Skin epidermis (tissue), 12 donors: ENCODE measurements at regions not wholly inside any gene's neighbourhood (a gene's known extent, or its start where the extent isn't known, plus 50 kb on each side); places are given as distances from the start of the nearest gene placed in this dataset.

Experiments
- H3K27ac ChIP-seq, 21 experiments: fragments of 200-600 bp; sonication (generic) in 11 of 21; one replicate each; pipeline ENCODE4 v1.5.0; 2020; ENCODE audit warnings: mild to moderate bottlenecking in 3 of 21, inconsistent platforms in 2 of 21, moderate library complexity in 2 of 21
- H3K4me3 ChIP-seq, 7 experiments: fragments of 200-600 bp; sonication (generic) in 2 of 7; one replicate each; pipeline ENCODE4 v1.5.0; 2020; ENCODE audit warnings: inconsistent platforms in 2 of 7, mild to moderate bottlenecking in 2 of 7, moderate library complexity in 1 of 7

DNA sequence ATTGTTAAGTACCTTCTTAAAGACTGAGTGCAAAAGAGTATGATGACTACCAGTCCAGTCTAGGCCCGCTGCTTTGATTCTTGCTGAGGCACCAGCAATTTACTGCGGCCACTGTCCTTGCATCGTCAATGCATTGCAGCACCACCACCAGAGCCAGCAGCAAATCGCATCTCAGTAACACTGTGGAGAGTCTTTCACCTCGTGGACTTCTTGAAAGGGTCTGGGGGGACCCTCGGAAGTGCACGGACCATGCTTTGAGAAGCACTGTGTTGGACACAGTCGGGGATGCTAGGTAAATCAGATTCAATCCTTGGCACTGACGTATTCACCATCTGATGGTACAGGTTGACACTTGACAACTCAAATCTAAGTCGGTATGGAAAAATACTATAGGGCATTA lies 493.6 kb downstream of the RPS24 start:
- Histone ChIP-seq H3K4me3 (no peak overlapping the region), H3K27ac (no peak overlapping the region)

DNA sequence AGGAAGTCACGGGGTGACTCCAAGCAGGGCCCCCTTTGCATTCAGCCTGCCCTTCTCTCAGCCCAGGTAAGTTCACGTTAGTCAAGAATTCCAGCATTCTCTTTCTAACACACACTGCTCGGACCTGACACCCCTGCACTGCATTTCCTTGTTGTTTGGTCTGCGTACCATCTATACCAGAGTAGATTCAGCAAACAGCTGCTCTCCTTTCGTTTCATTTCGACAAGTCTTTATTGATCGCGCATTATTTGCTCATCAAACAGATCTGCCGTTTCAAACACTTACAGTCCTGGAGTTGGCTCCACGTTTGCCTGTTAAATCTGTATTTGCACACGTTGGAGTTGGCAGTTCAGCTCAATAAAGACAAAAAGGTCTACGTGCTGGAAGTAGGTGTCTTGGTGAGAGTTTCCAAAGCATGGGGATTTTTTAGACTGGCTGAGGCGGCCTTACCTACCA lies 495.1 kb downstream of the RPS24 start:
- Histone ChIP-seq H3K27ac (peak overlapping the region in 1 of 21 experiments; percentile 30), H3K4me3 (no peak overlapping the region)

DNA sequence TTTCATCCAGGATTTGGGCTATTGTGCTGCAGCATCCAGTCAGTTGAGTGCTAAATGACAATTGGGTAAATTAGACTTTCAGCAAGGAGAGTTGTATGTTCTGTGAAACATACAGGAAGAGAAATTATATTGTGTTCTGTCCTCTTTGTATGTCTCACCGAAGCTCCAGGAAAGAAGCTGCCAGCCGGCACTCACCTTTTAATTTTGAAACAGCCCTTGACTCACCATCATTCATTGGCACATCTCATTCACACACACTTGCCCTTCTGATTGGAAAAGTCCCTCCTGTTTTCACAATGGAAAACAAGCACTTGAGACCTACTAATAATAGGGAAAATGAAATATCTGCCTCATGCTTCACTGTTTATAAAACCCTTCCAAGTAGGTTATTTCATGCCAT lies 495.6 kb downstream of the RPS24 start:
- no peak overlapping the region for H3K27ac ChIP-seq
- no peak overlapping the region for H3K4me3 ChIP-seq

DNA sequence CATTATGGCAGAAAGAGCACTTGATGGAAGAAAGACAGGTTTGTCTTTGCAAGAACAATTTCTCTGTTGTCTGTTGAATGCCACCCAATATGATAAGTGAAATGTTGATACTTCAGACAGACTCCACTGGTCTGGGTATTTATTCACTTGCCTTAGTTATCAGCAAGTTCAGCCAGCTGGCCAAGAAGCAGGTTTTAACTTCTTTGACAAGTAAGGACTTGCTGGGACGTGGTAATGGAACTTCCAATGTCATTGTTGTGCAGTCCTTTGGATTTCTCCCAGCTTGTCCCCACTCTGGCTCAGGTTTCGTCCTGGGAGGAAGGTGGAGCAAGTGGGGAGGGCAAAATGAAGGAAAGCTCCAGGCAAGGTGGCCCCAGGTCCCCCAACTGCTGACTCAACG lies 497.4 kb downstream of the RPS24 start:
- Histone ChIP-seq H3K4me3 (no peak overlapping the region), H3K27ac (peak overlapping the region in 1 of 21 experiments; percentile 52)

DNA sequence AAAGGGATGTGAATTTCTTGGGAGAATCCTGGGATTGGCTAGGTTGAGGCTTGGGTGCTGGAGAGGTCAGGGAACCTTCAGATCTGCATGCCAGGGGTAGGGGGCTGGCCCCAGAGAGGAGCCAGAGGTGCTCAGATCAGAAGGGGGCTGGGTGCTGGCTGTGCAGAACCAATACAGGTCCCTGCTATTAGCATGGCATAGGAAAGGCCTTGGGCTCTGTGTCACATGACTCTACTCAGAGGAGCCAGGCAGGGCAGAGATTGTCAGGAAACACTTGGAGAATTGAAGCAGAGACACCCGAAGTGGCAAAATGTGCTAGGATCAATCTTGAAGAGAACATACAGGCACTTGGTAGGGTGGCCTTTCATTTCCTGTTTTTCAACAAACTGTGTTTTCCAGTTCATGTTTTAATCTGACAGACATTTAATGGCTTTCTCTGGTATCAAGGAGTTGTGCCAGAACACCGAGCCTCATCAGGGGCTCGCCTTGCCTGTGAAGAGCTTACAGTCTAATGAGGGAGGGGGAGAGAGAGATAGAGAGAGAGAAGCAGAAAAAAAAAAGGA lies 498.9 kb downstream of the RPS24 start:
- Histone ChIP-seq H3K4me3 (no peak overlapping the region), H3K27ac (peak overlapping the region in 2 of 21 experiments; percentile 14)

DNA sequence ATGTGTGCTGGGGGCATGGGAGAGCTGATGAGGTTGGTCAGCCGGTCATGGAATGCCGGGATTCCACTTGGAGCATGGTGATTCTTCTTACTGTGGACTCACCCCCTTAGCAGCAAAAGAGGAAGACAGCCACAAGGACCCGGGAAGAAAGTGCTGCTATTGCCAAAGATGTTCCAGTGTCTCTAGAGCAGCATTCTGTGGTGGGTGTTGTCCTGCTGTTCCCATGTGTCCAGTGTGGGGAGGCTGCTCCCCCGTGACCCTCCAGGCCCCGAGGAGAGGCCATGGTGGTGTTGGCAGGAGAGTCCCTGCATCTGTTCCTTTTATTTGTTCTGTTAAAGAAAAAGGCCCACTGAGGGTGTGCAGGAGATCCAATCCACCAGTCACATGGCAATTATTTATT lies 499.4 kb downstream of the RPS24 start:
- no peak overlapping the region for H3K4me3 ChIP-seq
- peak overlapping the region in 2 of 21 experiments; percentile 14 for H3K27ac ChIP-seq

DNA sequence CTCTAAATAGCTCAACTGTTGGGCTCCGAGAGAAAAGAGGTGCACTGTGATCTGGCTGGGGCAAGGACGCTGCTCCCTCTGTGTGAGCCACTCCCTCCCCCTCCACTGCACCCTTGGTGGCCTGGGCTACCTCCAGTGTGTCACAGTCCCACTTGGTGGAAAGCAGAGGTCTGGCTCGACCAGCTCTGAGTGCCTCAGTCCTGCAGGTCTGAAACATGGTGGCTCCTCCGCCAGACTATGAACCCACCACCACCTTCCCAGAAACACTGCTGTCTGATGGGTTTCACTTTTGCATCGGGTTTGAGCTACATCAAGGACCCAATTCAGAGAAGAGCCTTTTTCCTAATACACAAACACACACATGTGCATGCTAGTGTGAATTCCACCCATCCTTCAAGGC lies 500.1 kb downstream of the RPS24 start:
- Histone ChIP-seq H3K27ac (no peak overlapping the region), H3K4me3 (no peak overlapping the region)

DNA sequence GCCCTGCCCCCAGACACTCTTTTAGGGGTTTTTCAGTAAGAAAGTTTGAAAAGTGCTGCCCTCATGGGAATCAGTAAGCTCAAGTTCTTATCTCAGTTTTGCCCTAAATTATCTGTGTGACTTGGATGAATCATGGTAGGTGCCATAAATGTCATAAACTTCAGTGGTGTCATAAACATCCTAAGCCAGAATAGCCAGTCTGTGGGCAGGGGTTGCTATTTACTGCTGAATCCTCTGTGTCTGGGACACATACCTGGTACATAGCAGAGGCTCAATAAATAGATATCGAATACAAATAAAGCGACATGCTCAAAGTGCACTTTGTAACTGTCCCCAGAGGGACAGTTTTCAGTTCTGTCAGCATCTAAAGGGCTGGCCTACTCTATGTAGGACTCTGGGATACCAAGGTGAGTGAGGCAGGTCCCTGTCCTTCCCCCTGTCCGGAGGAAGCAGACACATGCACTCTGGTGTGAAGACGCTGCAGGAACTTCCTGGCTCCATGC lies 502.1 kb downstream of the RPS24 start:
- no peak overlapping the region for H3K4me3 ChIP-seq
- H3K27ac ChIP-seq = no peak overlapping the region

DNA sequence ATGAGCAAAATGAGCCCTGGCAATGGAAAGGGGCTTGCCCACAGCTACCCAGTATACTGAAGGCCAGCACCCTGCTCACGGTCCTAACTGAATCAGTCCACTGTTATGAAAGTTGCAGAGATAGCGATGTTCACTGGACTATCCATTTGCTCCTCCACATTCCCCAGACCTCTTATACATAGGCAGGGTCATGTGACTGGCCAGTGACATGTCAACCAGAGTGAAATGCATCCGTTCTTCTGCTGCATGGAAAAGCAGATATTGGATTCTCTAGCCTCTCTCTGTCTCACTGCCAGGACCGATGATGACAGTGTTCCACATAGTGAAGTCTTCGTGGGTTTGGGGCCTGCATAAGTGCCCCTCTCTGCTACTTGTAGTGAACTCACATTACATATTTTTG lies 503.4 kb downstream of the RPS24 start:
- Histone ChIP-seq H3K4me3 (no peak overlapping the region), H3K27ac (no peak overlapping the region)

DNA sequence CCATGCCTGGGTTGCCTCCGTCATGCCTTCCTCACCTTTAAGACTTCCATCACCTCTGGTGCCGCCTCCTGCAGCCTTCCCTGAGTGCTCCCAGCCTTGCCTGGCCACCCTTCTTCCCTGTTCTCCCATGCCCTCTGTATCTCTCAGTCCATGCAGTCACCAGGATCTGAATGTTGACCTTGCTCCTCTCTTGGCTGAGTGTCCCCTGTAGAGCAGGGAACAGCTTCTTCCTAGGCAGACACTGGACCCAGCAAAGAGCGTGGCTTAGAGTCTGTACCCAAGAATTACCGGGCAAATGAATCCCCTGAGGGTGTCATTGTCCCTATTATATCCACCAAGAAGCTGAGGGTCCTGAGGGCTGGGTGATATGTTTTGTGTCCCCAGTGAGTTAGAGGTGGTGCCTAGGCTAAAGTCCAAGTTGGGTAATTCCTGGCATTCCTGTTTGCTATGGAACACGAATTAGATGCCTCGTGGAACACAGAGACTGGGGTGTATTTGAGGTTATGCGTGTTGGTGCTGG lies 505.6 kb downstream of the RPS24 start:
- no peak overlapping the region for H3K4me3 ChIP-seq
- no peak overlapping the region for H3K27ac ChIP-seq

DNA sequence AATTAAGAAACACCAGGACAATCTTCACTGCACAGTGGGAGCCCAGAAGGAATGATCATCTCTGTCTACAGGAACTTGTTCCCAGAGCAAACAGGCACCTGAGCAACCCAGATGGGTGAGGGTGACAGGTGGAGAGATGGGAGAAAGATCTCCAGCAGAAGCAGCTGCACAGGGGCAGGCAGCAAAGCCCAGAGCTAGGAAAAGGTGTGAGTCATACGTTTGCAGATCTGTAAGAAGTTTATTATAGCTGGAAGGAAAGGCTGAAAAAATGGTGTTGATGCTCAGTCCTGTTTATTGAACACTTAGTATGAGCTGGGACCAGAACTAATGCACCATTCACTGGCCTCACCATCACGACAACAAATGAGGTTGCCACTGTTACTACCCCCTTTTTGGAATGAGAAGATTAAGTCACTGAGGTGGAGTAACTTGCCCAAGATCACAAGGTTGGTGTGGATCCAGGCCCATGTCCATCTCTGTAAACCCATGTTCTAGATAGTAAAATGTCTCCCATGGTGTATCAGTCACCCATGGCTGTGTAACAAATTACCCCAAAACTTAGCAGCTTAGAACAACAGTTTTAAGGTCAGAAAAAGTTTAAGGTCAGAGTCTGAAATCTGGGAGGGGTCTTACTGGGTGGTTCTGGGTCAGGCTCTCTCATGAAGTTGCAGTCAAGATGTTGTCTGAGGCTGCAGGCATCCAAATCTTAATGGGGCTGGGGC lies 506.9 kb downstream of the RPS24 start:
- Histone ChIP-seq H3K27ac (peak overlapping the region in 2 of 21 experiments; percentile 13 to 88), H3K4me3 (no peak overlapping the region)

DNA sequence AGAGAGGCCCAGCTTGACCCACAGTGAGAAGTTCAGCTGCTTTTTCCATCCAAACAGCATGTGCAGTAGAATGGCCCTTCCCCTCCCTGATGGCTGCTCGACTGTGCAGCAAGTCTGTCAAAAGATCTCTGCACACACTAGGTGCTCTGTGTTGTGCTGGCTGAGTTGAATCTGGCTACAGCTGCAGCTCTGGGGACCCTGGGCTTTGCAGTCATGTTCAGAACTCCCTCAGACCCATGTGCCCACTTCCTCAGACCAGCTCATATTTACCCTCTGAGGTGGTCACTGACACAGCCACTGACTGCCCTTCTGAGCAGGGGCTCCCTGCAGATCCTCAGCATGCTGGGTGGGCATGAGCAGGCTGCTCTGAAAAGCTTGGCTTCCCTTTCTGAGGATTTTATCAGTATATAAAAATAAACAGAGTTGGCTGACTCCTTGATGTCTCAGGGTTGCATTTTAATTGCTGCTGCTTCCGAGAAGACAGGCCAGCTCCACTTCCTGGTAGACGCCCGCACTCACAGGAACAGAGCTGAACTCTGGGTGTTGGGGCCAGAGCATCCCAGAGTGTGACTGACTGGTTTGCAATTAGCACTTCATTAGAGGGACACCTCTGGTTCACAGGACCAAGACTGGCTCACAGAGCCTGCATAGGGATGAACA lies 507.9 kb downstream of the RPS24 start:
- Histone ChIP-seq H3K27ac (peak overlapping the region in 10 of 21 experiments; percentile 19 to 88 (median 78)), H3K4me3 (no peak overlapping the region)

DNA sequence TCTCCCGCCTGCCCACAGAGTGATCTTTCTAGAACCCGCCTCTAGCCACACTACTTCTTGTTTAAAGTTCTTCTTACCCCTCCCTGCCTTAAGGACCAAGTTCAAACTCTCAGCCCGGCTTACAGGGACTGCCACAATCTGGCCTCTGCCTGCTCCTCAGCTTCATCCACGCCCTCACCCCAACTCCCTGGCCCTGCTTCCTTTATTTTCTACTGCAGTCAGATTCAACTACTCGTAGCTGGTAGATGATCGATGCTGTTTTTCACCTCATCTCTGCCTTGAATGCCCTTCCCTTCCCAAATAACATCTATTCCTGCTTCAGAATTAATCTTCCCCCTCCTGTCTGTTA lies 508.5 kb downstream of the RPS24 start:
- H3K27ac ChIP-seq = peak overlapping the region in 16 of 21 experiments; percentile 19 to 88 (median 69)
- no peak overlapping the region for H3K4me3 ChIP-seq

DNA sequence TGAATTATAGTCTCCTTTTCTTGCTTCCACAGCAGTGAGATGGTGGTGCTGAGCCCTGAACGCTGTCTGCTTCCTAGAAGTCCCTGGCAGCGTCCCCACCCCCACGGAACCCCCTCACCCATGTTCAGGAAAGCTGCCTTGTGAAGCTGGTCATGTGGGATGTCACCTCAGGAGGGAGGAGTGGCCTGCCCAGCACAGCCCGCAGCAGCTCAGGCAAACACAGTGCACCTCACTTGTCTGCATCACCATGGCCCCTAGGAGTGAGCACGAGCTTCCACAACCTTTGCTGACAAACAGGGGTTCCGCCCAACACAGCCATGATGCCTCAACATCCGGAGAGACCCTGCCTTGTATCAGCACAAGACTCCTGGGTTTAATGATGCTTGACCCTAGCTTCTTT lies 508.9 kb downstream of the RPS24 start:
- Histone ChIP-seq H3K27ac (peak overlapping the region in 17 of 21 experiments; percentile 26 to 88 (median 72)), H3K4me3 (no peak overlapping the region)

DNA sequence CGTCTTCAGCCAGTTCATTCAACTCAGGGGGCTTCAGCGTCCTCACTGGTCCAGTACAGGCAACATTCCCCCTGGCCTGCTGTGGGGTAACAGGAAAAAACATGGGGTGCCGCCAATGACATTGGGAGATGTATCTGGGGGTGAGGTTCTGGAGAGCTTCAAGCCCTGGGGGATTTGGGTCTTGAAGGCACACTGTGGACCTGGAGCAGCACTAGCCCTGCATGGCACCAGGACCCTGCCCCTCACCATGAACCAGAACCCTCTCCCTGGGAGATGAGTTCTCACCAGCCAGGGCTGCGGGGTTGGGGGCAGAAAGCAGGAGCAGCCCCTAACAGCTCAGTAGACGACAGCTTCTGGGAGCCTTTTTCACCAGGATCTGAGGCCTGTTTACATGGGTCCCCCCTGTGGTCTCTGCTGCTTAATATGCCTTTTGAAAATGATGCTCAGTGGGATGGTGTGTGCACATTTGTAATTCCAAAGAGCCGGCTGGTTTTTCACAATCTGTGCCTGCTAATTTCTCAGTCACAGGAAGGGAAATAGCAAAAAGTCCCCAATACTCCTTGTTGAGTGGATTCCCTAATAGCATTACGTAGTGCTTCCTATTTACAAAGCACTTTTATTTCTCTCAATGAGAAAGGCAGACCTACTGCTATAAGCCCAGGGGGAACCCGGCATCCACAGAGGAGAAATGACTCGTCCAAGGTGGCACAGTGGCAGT lies 509.5 kb downstream of the RPS24 start:
- H3K27ac ChIP-seq = peak overlapping the region in 19 of 21 experiments; percentile 26 to 88 (median 68)
- H3K4me3 ChIP-seq = no peak overlapping the region

DNA sequence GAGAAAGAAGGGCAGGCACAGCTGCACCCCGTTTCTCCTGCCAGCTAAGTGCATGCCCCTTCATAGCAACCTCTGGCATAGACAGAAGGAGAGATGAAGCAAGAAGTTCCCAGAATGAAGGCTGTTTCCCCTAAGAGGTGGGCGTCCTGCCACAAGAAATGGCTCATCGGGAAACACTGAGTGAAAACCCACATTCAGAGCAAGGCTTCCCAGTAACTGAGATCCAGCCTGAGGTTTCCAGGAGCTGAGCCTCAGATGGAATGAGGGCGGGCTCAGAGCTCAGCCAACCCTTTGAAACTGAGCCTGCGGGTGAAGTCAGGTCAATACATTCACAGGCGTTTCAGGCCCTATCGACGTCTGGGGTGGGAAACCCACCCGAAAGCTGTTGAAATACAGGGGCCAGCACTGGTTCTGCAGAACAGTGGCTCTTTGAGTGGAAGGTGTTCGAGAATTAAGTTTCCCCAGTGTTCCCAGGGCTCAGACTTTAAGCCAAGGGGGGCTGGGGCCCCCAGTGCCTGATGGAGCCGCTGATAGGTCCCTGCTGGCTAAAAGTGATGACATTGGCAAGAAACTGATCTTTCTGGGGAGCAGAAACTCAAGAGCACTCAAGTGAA lies 510.2 kb downstream of the RPS24 start:
- H3K27ac ChIP-seq = peak overlapping the region in 19 of 21 experiments; percentile 3 to 88 (median 65)
- H3K4me3 ChIP-seq = no peak overlapping the region

DNA sequence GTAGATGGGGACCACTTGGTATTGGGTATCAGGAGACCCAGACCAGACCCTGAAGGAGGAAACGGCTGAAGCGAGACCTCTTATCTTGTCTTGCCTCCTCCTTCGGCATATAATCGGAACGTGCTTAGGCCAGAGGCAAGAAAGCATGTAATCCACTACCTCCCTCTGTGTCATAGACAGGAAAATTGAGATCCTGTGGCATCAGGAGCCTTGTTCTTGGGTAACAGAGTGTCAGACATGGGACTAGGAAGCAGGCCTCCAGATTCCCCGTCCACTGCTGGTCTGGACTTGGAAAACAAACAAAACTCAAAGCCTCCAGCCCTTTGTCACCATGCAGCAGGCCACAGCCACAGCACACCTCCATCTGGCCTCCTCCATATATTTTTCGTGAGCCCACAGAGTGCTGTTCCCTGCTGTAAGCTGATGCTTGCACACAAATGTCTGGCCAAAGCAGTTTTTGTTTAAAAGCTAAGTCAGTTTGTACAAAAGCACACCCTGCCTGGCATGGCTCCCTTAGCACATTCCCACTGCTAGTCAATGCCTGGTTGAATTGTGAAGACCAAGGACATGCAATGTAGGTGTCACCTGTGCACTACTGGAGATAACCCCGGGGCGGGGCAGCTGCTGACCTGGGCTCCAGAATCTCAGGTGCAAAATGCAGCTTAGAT lies 510.9 kb downstream of the RPS24 start:
- Histone ChIP-seq H3K4me3 (no peak overlapping the region), H3K27ac (peak overlapping the region in 19 of 21 experiments; percentile 3 to 87 (median 52))

DNA sequence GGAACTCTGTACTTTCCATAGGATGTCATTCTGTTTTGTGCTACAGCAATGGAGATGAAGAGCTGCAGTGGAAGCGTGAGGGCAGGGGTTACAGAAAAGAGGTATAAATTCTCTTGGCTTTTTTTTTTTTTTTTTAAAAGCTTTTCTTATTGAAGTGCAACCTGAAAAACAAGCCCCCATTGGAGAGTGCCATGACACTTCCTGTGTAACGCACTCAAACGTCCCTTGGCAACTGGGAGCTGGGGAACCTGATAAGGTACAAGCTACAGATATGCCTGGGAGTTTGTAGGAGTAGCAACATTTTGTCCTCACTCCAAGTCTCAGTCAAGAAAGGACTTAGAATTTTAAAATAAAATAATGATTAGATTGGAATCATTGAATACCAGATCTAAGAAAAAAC lies 512.1 kb downstream of the RPS24 start:
- Histone ChIP-seq H3K4me3 (no peak overlapping the region), H3K27ac (peak overlapping the region in 1 of 21 experiments; percentile 86)

DNA sequence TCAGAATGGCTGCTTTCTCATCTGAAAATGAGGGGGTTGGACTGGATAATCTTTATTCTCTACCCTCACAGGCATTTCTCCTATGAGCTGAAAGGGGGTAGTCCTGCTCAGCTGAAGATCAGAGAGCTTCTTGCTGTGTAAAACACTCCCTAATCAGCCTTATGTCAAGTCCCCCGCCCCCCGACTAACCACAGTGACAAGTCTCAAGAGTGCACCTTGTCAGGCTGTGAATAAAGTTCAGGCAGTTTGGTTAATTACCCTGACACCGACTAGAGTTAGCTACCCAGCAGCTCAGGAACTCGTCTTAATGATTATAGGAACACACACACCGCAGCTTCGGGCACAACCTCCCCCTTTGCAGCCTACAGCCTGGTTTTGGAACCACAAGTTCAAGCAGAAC lies 513.7 kb downstream of the RPS24 start:
- H3K4me3 ChIP-seq = no peak overlapping the region
- H3K27ac ChIP-seq = no peak overlapping the region
